ENCODE measurements at regions not wholly inside any gene's neighbourhood (a gene's known extent, or its start where the extent isn't known, plus 50 kb on each side); places are given as distances from the start of the nearest gene placed in this dataset.

DNA sequence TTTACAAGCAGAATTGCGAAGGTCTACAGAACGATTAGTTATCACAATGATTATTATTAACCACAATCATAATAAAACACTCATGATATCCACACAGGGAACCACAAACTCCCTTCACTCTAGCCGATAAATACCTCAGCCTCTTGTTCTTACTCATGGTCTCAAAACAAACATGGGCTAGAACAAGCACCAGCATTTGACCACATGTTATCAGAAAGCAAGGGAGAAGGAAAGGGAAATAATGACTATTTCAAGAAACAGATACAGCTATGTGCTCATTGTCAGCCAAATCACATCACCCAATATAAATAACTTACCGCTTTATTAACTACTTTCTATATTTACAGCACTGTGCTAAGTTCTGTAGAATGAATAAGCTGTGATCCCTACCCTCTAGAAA, 663.2 kb upstream of the HTR2C start:
- H3K4me3 ChIP-seq (ENCODE audit: low read length), result no peak overlapping the region
- TF ChIP-seq, protein P1, sequence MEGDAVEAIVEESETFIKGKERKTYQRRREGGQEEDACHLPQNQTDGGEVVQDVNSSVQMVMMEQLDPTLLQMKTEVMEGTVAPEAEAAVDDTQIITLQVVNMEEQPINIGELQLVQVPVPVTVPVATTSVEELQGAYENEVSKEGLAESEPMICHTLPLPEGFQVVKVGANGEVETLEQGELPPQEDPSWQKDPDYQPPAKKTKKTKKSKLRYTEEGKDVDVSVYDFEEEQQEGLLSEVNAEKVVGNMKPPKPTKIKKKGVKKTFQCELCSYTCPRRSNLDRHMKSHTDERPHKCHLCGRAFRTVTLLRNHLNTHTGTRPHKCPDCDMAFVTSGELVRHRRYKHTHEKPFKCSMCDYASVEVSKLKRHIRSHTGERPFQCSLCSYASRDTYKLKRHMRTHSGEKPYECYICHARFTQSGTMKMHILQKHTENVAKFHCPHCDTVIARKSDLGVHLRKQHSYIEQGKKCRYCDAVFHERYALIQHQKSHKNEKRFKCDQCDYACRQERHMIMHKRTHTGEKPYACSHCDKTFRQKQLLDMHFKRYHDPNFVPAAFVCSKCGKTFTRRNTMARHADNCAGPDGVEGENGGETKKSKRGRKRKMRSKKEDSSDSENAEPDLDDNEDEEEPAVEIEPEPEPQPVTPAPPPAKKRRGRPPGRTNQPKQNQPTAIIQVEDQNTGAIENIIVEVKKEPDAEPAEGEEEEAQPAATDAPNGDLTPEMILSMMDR (IDR thresholded peaks at IDR 0.05; ENCODE audit: poor library complexity, severe bottlenecking), result no peak
- no peak for TF ChIP-seq SMC3 (conservative IDR thresholded peaks at IDR 0.05; ENCODE audit: poor library complexity)
- no peak for TF ChIP-seq MXI1 (conservative IDR thresholded peaks at IDR 0.05; ENCODE audit: poor library complexity, severe bottlenecking)
- TF ChIP-seq EZH2 (IDR thresholded peaks at IDR 0.05; ENCODE audit: borderline replicate concordance, insufficient read depth, low read length, poor library complexity, severe bottlenecking), result no peak
- no peak for TF ChIP-seq RAD21 (conservative IDR thresholded peaks at IDR 0.05)
- TF ChIP-seq, protein P2, sequence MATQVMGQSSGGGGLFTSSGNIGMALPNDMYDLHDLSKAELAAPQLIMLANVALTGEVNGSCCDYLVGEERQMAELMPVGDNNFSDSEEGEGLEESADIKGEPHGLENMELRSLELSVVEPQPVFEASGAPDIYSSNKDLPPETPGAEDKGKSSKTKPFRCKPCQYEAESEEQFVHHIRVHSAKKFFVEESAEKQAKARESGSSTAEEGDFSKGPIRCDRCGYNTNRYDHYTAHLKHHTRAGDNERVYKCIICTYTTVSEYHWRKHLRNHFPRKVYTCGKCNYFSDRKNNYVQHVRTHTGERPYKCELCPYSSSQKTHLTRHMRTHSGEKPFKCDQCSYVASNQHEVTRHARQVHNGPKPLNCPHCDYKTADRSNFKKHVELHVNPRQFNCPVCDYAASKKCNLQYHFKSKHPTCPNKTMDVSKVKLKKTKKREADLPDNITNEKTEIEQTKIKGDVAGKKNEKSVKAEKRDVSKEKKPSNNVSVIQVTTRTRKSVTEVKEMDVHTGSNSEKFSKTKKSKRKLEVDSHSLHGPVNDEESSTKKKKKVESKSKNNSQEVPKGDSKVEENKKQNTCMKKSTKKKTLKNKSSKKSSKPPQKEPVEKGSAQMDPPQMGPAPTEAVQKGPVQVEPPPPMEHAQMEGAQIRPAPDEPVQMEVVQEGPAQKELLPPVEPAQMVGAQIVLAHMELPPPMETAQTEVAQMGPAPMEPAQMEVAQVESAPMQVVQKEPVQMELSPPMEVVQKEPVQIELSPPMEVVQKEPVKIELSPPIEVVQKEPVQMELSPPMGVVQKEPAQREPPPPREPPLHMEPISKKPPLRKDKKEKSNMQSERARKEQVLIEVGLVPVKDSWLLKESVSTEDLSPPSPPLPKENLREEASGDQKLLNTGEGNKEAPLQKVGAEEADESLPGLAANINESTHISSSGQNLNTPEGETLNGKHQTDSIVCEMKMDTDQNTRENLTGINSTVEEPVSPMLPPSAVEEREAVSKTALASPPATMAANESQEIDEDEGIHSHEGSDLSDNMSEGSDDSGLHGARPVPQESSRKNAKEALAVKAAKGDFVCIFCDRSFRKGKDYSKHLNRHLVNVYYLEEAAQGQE (IDR thresholded peaks at IDR 0.05; ENCODE audit: borderline replicate concordance), result no peak
- TF ChIP-seq TAF1 (IDR thresholded peaks at IDR 0.05; ENCODE audit: low read depth), result no peak
- TF ChIP-seq POLR2AphosphoS5 (IDR thresholded peaks at IDR 0.05), result no peak
- TF ChIP-seq EP300 (conservative IDR thresholded peaks at IDR 0.05; ENCODE audit: poor library complexity, severe bottlenecking), result no peak
- no peaks in the 10 kb centered on the region for H3K9me2 ChIP-seq (ENCODE audit: insufficient read depth, low read length)
- no peak overlapping the region for H3K9ac ChIP-seq (ENCODE audit: low read length)
- H3F3A ChIP-seq (ENCODE audit: insufficient read depth, low read length, poor library complexity, severe bottlenecking), result no peaks in the 10 kb centered on the region
- H2AFZ ChIP-seq (ENCODE audit: low read depth, low read length), result no peak overlapping the region
- H3K9me3 ChIP-seq (ENCODE audit: low read length), result no peaks in the 10 kb centered on the region
- H3K36me3 ChIP-seq (ENCODE audit: insufficient read depth, low read length), result no peaks in the 10 kb centered on the region
- H3K79me2 ChIP-seq (replicated peaks; ENCODE audit: insufficient read depth, low read length), result no peaks in the 10 kb centered on the region
- no peak overlapping the region for H3K4me2 ChIP-seq (ENCODE audit: low read length)
- no peaks in the 10 kb centered on the region for H4K20me1 ChIP-seq (ENCODE audit: insufficient read depth)
- H3K27ac ChIP-seq (ENCODE audit: low read length), result no peak overlapping the region
- no peaks in the 10 kb centered on the region for H3K27me3 ChIP-seq (ENCODE audit: insufficient read depth, low read depth, low read length)

DNA sequence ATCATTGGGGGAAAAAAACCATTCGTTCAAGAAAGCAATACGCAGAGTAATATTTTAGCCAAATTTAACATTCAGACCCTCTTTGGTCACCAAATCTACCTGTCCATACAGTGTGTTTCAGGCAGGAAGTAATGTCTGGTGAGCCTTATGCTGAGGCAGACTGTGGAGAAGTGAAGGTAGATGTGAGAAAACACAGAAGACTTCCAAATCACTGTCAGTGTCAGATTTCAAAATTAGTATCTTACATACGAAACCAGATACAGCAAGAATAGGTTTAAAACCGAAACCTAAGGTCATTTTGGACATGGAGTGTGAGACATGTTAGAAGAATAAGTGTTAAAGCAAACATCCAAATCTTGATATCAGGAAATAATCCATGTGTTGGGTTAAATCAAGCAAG, 664.5 kb upstream of the HTR2C start:
- Histone ChIP-seq H3K27ac (ENCODE audit: low read length) (no peak overlapping the region), H3K9me2 (ENCODE audit: insufficient read depth, low read length) (no peaks in the 10 kb centered on the region), H3K79me2 (replicated peaks; ENCODE audit: insufficient read depth, low read length) (no peaks in the 10 kb centered on the region), H3F3A (ENCODE audit: insufficient read depth, low read length, poor library complexity, severe bottlenecking) (no peaks in the 10 kb centered on the region), H3K27me3 (ENCODE audit: insufficient read depth, low read depth, low read length) (no peaks in the 10 kb centered on the region), H3K9me3 (ENCODE audit: low read length) (no peaks in the 10 kb centered on the region), H3K36me3 (ENCODE audit: insufficient read depth, low read length) (no peaks in the 10 kb centered on the region), H3K9ac (ENCODE audit: low read length) (no peak overlapping the region), H4K20me1 (ENCODE audit: insufficient read depth) (no peaks in the 10 kb centered on the region), H3K4me2 (ENCODE audit: low read length) (no peak overlapping the region), H3K4me3 (ENCODE audit: low read length) (no peak overlapping the region), H2AFZ (ENCODE audit: low read depth, low read length) (no peak overlapping the region)
- TF ChIP-seq SMC3 (conservative IDR thresholded peaks at IDR 0.05; ENCODE audit: poor library complexity), result no peak
- TF ChIP-seq RAD21 (conservative IDR thresholded peaks at IDR 0.05), result no peak
- no peak for TF ChIP-seq EP300 (conservative IDR thresholded peaks at IDR 0.05; ENCODE audit: poor library complexity, severe bottlenecking)
- no peak for TF ChIP-seq TAF1 (IDR thresholded peaks at IDR 0.05; ENCODE audit: low read depth)
- no peak for TF ChIP-seq MXI1 (conservative IDR thresholded peaks at IDR 0.05; ENCODE audit: poor library complexity, severe bottlenecking)
- TF ChIP-seq, protein P2 (IDR thresholded peaks at IDR 0.05; ENCODE audit: borderline replicate concordance), result no peak
- no peak for TF ChIP-seq POLR2AphosphoS5 (IDR thresholded peaks at IDR 0.05)
- no peak for TF ChIP-seq EZH2 (IDR thresholded peaks at IDR 0.05; ENCODE audit: borderline replicate concordance, insufficient read depth, low read length, poor library complexity, severe bottlenecking)
- TF ChIP-seq, protein P1 (IDR thresholded peaks at IDR 0.05; ENCODE audit: poor library complexity, severe bottlenecking), result no peak
